NOMO-1 treated with dmso at 0.1 percent for 144 hours (cell line): ENCODE measurements at regions not wholly inside any gene's neighbourhood (a gene's known extent, or its start where the extent isn't known, plus 50 kb on each side); places are given as distances from the start of the nearest gene placed in this dataset.
"Not testable (repeated sequence)": the region's sequence is repeated elsewhere in the genome, so short reads cannot be mapped to it uniquely, and the experiment has no call there.

Source experiments
- DNase-seq: peaks from one replicate; lab custom pipeline; 2025; ENCODE audit not compliant: unreplicated experiment; lab: John Stamatoyannopoulos, UW

DNA sequence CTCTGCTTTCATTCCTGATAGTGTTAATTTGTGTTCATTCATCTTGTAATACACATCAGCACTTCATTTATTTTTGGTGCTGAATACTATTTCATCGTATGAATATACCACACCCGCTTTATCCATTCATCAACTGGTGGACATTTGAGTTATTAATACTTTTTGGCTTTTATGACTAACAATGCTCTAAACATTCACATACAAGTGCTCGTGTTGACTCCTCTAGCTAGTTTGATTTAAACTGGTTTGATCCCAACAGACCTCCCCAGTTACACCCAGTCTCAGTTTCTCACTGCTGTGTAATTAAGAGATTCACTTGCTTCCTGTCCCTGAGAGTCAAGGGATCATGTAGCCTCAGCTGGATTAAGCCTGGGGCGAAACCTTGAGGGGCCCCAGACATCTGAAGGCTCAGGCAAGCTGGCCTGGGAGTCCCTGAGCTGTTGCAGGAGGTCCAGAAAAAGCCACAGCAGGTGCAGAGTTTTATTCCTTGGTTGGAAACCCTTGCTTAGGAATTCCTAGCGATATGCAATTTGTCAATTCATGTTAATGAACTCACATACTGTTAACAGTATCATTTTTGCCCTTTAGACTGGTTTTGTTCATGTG, 52.8 kb upstream of the CLDN24 start:
- no peak for DNase-seq

DNA sequence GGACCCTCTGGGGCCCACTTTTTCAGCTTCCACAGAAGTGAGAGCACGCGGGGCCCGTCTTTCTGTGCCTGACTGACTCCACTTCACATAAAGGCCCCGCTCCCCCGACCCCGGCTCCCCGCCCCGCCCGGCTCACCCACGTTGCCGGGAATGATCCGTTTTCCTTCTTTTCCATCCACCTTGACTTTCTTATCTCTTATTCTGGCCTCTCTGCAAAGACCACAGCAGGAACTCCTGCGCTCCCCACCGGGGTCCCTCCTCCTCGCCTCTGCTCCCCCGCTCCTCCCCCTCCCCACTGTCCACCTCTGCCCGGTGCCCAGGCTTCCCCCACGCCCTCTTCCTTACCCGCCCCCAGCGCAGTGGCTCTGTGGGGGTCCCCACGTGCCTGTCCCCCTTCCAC, 54.2 kb upstream of the CLDN24 start:
- DNase-seq, result no peak

GRCh38 chr4:183377491-183377890, 55.3 kb upstream of the CLDN24 start:
- DNase-seq, result no peak

DNA sequence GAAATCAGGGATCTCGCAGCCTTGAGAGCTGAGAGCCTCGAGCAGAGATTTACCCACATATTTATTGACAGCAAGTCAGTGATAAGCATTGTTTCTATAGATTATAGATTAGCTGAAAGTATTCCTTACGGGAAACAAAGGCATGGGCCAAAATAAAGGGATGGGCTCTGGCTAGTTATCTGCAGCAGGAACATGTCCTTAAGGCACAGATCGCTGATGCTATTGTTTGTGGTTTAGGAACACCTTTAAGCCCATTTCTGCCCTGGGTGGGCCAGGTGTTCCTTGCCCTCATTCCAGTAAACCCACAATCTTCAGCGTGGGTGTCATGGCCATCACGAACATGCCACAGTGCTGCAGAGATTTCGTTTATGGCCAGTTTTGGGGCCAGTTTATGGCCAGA, 56.1 kb upstream of the CLDN24 start:
- not testable (repeated sequence) for DNase-seq

DNA sequence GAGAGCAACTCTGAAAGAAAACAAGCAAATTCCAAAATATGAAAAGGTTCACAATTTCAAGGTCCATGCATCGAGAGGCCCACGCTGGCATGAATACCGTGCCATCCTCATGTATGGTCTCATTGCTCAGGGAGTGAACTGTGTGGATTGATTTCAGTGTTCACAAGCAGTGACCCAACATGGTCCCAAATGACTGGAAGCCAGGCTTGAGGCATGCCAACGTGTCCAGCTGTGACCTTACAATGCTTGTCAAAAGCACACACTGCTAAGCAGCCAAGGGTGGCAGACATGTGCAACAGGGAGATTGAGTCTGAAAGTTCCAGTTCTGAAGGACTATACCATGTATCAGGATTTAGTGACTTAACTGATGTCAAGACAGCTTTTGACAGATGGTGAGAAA, 58.7 kb upstream of the CLDN24 start:
- DNase-seq, result no peak

DNA sequence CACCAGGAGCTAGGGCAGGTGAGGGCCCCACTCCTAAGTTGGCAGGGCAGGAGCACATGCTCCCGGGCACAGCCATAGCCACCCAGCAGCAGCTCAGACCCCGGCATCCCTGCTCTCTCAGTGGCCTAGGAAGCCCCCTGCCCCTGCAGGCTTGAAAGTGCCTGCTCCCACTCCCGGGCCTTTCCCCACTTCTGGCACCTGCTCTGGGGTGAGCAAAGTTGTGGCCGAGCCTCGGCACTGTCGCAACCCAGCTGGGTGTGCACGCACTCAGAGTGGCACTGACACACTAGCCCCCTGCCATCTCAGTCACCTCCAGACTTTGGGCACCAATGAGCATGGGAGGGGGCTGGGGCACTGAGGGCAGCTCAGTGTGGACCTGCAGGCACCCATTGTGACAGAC, 60.8 kb upstream of the CDKN2AIP start:
- no peak for DNase-seq

DNA sequence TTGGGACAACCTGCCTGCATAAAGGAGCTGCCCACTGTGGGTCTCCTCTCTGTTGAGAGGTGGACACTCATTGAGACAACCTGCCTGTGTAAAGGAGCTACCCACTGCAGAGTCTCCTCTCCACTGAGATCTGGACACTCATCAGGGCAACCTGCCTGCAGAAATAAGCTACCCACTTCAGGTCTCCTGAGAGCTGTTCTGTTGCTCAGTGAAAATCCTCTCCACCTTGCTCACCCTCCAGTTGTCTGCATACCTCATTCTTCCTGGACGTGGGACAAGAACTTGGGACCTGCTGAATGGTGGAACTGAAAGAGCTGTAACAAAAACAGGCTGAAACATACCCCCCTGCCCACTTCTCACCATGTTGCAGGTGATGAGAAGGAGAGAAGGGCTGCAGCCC, 59.9 kb upstream of the CDKN2AIP start:
- DNase-seq, result no peak

DNA sequence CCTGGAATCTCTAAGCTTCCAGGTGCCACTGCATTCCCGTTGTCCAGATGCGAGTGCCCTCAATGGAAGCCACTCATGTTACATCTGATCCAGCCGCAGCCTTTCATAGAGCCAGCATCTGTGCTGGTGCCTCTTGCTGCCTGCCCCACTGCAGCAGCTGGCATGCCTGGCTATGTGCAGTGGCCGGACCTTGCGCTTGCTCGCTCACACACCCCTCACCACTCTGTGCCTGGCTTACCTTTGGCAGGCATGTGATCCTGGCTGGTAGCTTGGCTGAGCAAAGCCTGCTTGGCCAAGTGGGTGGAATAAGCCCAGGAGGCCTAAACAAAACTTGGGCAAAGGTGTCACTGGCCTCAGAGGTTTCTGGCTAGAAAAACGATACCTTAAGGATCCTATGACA, 59.5 kb upstream of the CDKN2AIP start:
- no peak for DNase-seq

DNA sequence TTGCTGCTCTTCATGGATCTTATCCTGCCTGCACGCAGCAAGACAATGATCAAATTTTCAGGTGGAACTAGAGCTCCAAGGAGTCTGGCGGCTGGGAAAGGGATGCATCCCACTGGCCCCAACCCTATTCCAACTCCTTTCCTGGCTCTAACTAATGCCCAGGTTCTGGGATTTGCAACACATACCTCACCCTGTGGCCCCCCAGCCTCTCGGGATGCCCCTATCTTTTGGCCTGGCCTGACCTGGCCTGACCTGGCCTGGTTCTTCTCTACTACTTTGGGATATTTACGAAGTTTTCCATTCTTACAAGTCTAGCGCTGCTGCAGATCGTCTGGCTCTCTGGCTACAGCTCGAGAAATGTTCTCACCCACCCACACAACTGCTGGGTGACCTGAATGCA, 56.4 kb upstream of the CDKN2AIP start:
- DNase-seq, result no peak

- no peak for DNase-seq
Observed at GRCh38 chr4:183388777-183389176, 55.7 kb upstream of the CDKN2AIP start.

- no peak for DNase-seq
Observed at GRCh38 chr4:183390374-183390773, 54.1 kb upstream of the CDKN2AIP start.

DNA sequence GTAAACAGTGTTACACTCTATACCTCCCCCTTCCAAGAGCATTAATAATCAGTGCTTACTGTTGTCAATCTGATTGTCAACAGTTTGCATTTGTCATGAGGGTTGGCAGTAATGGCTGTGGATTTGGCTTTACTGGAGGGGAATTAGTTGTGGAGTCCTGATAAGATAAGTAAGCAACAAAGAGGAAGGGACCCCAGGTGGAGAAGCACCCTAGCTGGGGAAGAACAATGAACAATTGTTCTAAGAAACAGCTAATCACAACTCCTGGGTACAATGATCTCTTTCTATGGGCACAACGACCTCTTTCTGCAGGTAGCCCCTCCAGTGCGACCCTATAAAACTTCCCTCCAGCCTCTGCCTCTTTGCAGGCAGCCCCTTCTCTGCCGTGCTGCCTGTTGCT, 53.2 kb upstream of the CDKN2AIP start:
- DNase-seq, result no peak

- peak; percentile 42 for DNase-seq
Observed at GRCh38 chr4:183392377-183392776, 52.1 kb upstream of the CDKN2AIP start.

- DNase-seq, result no peak
Observed at GRCh38 chr4:183393446-183393845, 51.0 kb upstream of the CDKN2AIP start.

DNA sequence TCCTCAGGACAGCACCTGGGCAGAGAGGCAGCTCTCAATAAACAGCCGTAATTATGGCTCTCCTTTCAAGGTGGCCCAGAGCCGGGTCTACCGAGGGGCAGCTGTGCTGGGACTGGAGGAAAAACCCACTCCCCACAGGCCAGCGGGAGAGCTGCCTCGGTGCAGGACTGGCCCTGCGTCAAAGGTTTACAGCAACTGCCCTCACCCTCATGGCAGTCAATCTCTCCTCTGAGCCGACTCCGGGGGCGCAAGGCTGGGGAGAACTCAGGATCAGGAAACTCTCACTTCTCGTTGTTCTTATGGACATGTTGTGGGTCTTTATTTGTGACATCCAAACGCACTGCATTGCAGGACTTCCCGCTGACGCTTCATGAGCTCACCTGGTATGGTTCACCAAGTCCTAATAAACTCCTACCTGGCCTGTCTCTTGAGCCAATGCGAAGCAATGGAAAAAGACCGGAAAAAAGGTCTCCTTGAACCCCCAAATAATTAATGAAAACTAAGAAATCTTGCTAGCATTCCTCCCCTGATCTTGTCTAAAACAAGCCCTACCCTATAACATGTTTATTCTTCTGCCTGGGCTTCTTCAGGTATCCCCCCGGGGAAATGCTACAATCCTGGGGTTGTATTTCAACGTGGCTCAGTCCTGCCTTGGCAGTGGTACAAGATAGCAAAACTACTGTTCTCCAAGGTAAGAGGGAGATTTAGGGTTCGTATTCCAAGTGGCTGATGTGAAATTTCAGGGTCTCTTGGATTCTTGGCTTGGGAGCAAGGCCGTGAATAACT, 50.1 kb upstream of the CDKN2AIP start:
- DNase-seq, result no peak
